SKM-1 treated with dmso at 0.1 percent for 144 hours (cell line): ENCODE measurements at regions not wholly inside any gene's neighbourhood (a gene's known extent, or its start where the extent isn't known, plus 50 kb on each side); places are given as distances from the start of the nearest gene placed in this dataset.

Experiments
- DNase-seq: peaks from one replicate; lab custom pipeline; 2025; ENCODE audit not compliant: unreplicated experiment; lab: John Stamatoyannopoulos, UW

GRCh38 chr1:69213644-69214043, 354.1 kb upstream of the LRRC7 start:
- DNase-seq, result no peak

GRCh38 chr1:69215883-69216282, 351.8 kb upstream of the LRRC7 start:
- no peak for DNase-seq

GRCh38 chr1:69220672-69221071, 347.1 kb upstream of the LRRC7 start:
- no peak for DNase-seq

- DNase-seq, result no peak
Observed at GRCh38 chr1:69221524-69221923, 346.2 kb upstream of the LRRC7 start.

- DNase-seq, result no peak
Observed at GRCh38 chr1:69223156-69223555, 344.6 kb upstream of the LRRC7 start.

- no peak for DNase-seq
Observed at GRCh38 chr1:69228501-69228900, 339.2 kb upstream of the LRRC7 start.

- DNase-seq, result no peak
Observed at GRCh38 chr1:69230208-69230607, 337.5 kb upstream of the LRRC7 start.

- DNase-seq, result no peak
Observed at GRCh38 chr1:69233463-69233862, 334.3 kb upstream of the LRRC7 start.

GRCh38 chr1:69244211-69244610, 323.5 kb upstream of the LRRC7 start:
- DNase-seq, result no peak

- no peak for DNase-seq
Observed at GRCh38 chr1:69246109-69246508, 321.6 kb upstream of the LRRC7 start.

GRCh38 chr1:69246710-69247109, 321.0 kb upstream of the LRRC7 start:
- DNase-seq, result no peak

GRCh38 chr1:69252696-69253095, 315.0 kb upstream of the LRRC7 start:
- no peak for DNase-seq

- DNase-seq, result no peak
Observed at GRCh38 chr1:69256036-69256435, 311.7 kb upstream of the LRRC7 start.

GRCh38 chr1:69258842-69259241, 308.9 kb upstream of the LRRC7 start:
- no peak for DNase-seq

GRCh38 chr1:69263921-69264391, 303.8 kb upstream of the LRRC7 start:
- DNase-seq, result no peak

GRCh38 chr1:69269491-69269890, 298.2 kb upstream of the LRRC7 start:
- no peak for DNase-seq

- no peak for DNase-seq
Observed at GRCh38 chr1:69271587-69272125, 296.1 kb upstream of the LRRC7 start.

GRCh38 chr1:69272684-69273083, 295.0 kb upstream of the LRRC7 start:
- no peak for DNase-seq

- DNase-seq, result no peak
Observed at GRCh38 chr1:69278923-69279322, 288.8 kb upstream of the LRRC7 start.

GRCh38 chr1:69283516-69283915, 284.2 kb upstream of the LRRC7 start:
- DNase-seq, result no peak

GRCh38 chr1:69284508-69284907, 283.2 kb upstream of the LRRC7 start:
- DNase-seq, result no peak

GRCh38 chr1:69288416-69288815, 279.3 kb upstream of the LRRC7 start:
- DNase-seq, result no peak

- no peak for DNase-seq
Observed at GRCh38 chr1:69290291-69290690, 277.4 kb upstream of the LRRC7 start.

GRCh38 chr1:69291541-69291940, 276.2 kb upstream of the LRRC7 start:
- no peak for DNase-seq
